ENCODE measurements at regions not wholly inside any gene's neighbourhood (a gene's known extent, or its start where the extent isn't known, plus 50 kb on each side); places are given as distances from the start of the nearest gene placed in this dataset.

- Histone ChIP-seq H3K4me3 (replicated peaks in 1 of 2; ENCODE audit: low read depth in 1 of 2, low read length in 2 of 2) (no peak overlapping the region), H3K36me3 (ENCODE audit: control insufficient read depth in 1 of 2, insufficient read depth in 2 of 2, low read length in 2 of 2) (no peaks in the 10 kb centered on the region), H4K20me1 (ENCODE audit: insufficient read depth) (no peaks in the 10 kb centered on the region), H3K4me2 (ENCODE audit: low read length) (no peak overlapping the region), H2AFZ (ENCODE audit: low read depth, low read length, poor library complexity, severe bottlenecking) (no peak overlapping the region), H3K9me2 (ENCODE audit: insufficient read depth) (no peaks in the 10 kb centered on the region), H3K9ac (ENCODE audit: low read length) (no peak overlapping the region), H3K79me2 (ENCODE audit: insufficient read depth, low read length) (no peaks in the 10 kb centered on the region), H3K27ac (ENCODE audit: low read depth, low read length) (no peak overlapping the region), H3K9me3 (ENCODE audit: control insufficient read depth in 1 of 2, insufficient read depth in 1 of 2, low read depth in 1 of 2, low read length in 2 of 2) (no peaks in the 10 kb centered on the region), H3K27me3 (ENCODE audit: insufficient read depth, low read length) (peaks cover 19% of the 10 kb centered on the region), H3K4me1 (ENCODE audit: control insufficient read depth in 1 of 2, insufficient read depth in 2 of 2, low read length in 2 of 2) (no peaks in the 10 kb centered on the region)
- RAD21 ChIA-PET (ENCODE audit: low non-redundant PET in 1 of 2, low total read pairs in 2 of 2, uncharacterized antibody in 2 of 2, unreplicated experiment in 2 of 2) = no interaction called here
- POLR2A ChIA-PET = no interaction called here
- TF ChIP-seq CTCF (IDR thresholded peaks at IDR 0.05 in 2 of 3, conservative IDR thresholded peaks at IDR 0.05 in 1 of 3; ENCODE audit: borderline replicate concordance in 1 of 3, insufficient read depth in 1 of 3, low read depth in 2 of 3, low read length in 2 of 3) (no peak), SRF (IDR thresholded peaks at IDR 0.05; ENCODE audit: low read depth) (no peak), EZH2phosphoT487 (IDR thresholded peaks at IDR 0.05; ENCODE audit: borderline replicate concordance) (no peak), SIN3A (IDR thresholded peaks at IDR 0.05; ENCODE audit: low read depth) (no peak), REST (IDR thresholded peaks at IDR 0.05; ENCODE audit: low read depth) (no peak)
- no TSS peak for BruUV-seq (replicated peaks)
- intact Hi-C loops (cut with micrococcal nuclease) = no loop called here
- no peak for ATAC-seq
- DNase-seq (ENCODE audit: low read depth, low spot score) = no peak
- CTCF ChIA-PET = no interaction called here
These were observed 268.5 kb upstream of the EEF2KMT start for GRCh38 chr16:5366126-5366525.
